Skeletal muscle tissue (tissue), 3 donors: ENCODE measurements at regions not wholly inside any gene's neighbourhood (a gene's known extent, or its start where the extent isn't known, plus 50 kb on each side); places are given as distances from the start of the nearest gene placed in this dataset.

Experiments used
- H3K27ac ChIP-seq: one replicate; pipeline ENCODE4 v1.7.0; 2013; ENCODE audit warnings: mild to moderate bottlenecking, low read depth, low read length, inconsistent platforms
- H3K27me3 ChIP-seq, 3 donors: one replicate each; pipeline ENCODE4 v1.7.0; 2013; ENCODE audit warnings: low read length in 3 of 3; ENCODE audit not compliant: control insufficient read depth in 3 of 3, insufficient read depth in 3 of 3
- H3K36me3 ChIP-seq, 3 donors: one replicate each; pipeline ENCODE4 v1.7.0; 2013; ENCODE audit warnings: low read length in 3 of 3; ENCODE audit not compliant: control insufficient read depth in 3 of 3, insufficient read depth in 3 of 3
- H3K4me1 ChIP-seq, 3 donors: one replicate each; pipeline ENCODE4 v1.7.0; 2013; ENCODE audit warnings: low read length in 3 of 3, mild to moderate bottlenecking in 3 of 3; ENCODE audit not compliant: control insufficient read depth in 3 of 3, insufficient read depth in 3 of 3
- H3K4me3 ChIP-seq, 3 donors: one replicate each; pipeline ENCODE4 v1.7.0; 2013; ENCODE audit warnings: low read length in 3 of 3
- H3K9ac ChIP-seq, 3 donors: one replicate each; pipeline ENCODE4 v1.7.0; 2013; ENCODE audit warnings: low read length in 3 of 3, mild to moderate bottlenecking in 3 of 3, moderate library complexity in 2 of 3, low read depth in 1 of 3
- H3K9me3 ChIP-seq, 3 donors: one replicate each; pipeline ENCODE4 v1.7.0; 2013; ENCODE audit warnings: low read length in 3 of 3; ENCODE audit not compliant: control insufficient read depth in 3 of 3
- donor health status: Osteomylitis.

- Histone ChIP-seq H3K9me3 (peaks cover 0 to 3% (median 0%) of the 10 kb centered on the region in 3 donors), H3K27me3 (no peaks in the 10 kb centered on the region), H3K27ac (no peak overlapping the region), H3K4me3 (no peak overlapping the region), H3K36me3 (no peaks in the 10 kb centered on the region), H3K4me1 (no peaks in the 10 kb centered on the region), H3K9ac (no peak overlapping the region)
Measured at GRCh38 chr10:109115179-109115578, 808.1 kb downstream of the XPNPEP1 start.

- no peak overlapping the region for H3K27ac ChIP-seq
- H3K4me1 ChIP-seq = no peaks in the 10 kb centered on the region
- peaks cover 0 to 3% (median 0%) of the 10 kb centered on the region in 3 donors for H3K9me3 ChIP-seq
- no peaks in the 10 kb centered on the region for H3K27me3 ChIP-seq
- no peaks in the 10 kb centered on the region for H3K36me3 ChIP-seq
- H3K4me3 ChIP-seq = no peak overlapping the region
- H3K9ac ChIP-seq = no peak overlapping the region
Measured at GRCh38 chr10:109114579-109114978, 808.7 kb downstream of the XPNPEP1 start.

- Histone ChIP-seq H3K9ac (no peak overlapping the region), H3K4me3 (no peak overlapping the region), H3K9me3 (no peaks in the 10 kb centered on the region), H3K4me1 (no peaks in the 10 kb centered on the region), H3K36me3 (no peaks in the 10 kb centered on the region), H3K27me3 (no peaks in the 10 kb centered on the region), H3K27ac (no peak overlapping the region)
Measured at GRCh38 chr10:109106604-109107003, 816.7 kb downstream of the XPNPEP1 start.

- Histone ChIP-seq H3K36me3 (no peaks in the 10 kb centered on the region), H3K9me3 (no peaks in the 10 kb centered on the region), H3K27ac (no peak overlapping the region), H3K9ac (no peak overlapping the region), H3K4me3 (no peak overlapping the region), H3K27me3 (no peaks in the 10 kb centered on the region), H3K4me1 (no peaks in the 10 kb centered on the region)
Measured at GRCh38 chr10:109105725-109106124, 817.6 kb downstream of the XPNPEP1 start.

GRCh38 chr10:109104806-109105205, 818.5 kb downstream of the XPNPEP1 start:
- no peaks in the 10 kb centered on the region for H3K36me3 ChIP-seq
- H3K9ac ChIP-seq = no peak overlapping the region
- no peak overlapping the region for H3K4me3 ChIP-seq
- H3K4me1 ChIP-seq = no peaks in the 10 kb centered on the region
- H3K27ac ChIP-seq = no peak overlapping the region
- H3K9me3 ChIP-seq = no peaks in the 10 kb centered on the region
- H3K27me3 ChIP-seq = no peaks in the 10 kb centered on the region

- no peaks in the 10 kb centered on the region for H3K9me3 ChIP-seq
- H3K27me3 ChIP-seq = no peaks in the 10 kb centered on the region
- no peak overlapping the region for H3K9ac ChIP-seq
- no peaks in the 10 kb centered on the region for H3K36me3 ChIP-seq
- H3K27ac ChIP-seq = no peak overlapping the region
- no peaks in the 10 kb centered on the region for H3K4me1 ChIP-seq
- no peak overlapping the region for H3K4me3 ChIP-seq
Measured at GRCh38 chr10:109103278-109103677, 820.0 kb downstream of the XPNPEP1 start.

GRCh38 chr10:109089779-109090178, 833.5 kb downstream of the XPNPEP1 start:
- no peak overlapping the region for H3K9ac ChIP-seq
- H3K27me3 ChIP-seq = no peaks in the 10 kb centered on the region
- no peaks in the 10 kb centered on the region for H3K4me1 ChIP-seq
- H3K4me3 ChIP-seq = no peak overlapping the region
- no peak overlapping the region for H3K27ac ChIP-seq
- no peaks in the 10 kb centered on the region for H3K9me3 ChIP-seq
- no peaks in the 10 kb centered on the region for H3K36me3 ChIP-seq

GRCh38 chr10:109071539-109071938, 851.8 kb downstream of the XPNPEP1 start:
- H3K27ac ChIP-seq = no peak overlapping the region
- no peaks in the 10 kb centered on the region for H3K36me3 ChIP-seq
- no peaks in the 10 kb centered on the region for H3K9me3 ChIP-seq
- no peaks in the 10 kb centered on the region for H3K4me1 ChIP-seq
- no peak overlapping the region for H3K9ac ChIP-seq
- no peak overlapping the region for H3K4me3 ChIP-seq
- H3K27me3 ChIP-seq = no peaks in the 10 kb centered on the region

- H3K4me3 ChIP-seq = no peak overlapping the region
- H3K27me3 ChIP-seq = no peaks in the 10 kb centered on the region
- H3K36me3 ChIP-seq = no peaks in the 10 kb centered on the region
- H3K9ac ChIP-seq = no peak overlapping the region
- H3K9me3 ChIP-seq = no peaks in the 10 kb centered on the region
- H3K4me1 ChIP-seq = no peaks in the 10 kb centered on the region
- H3K27ac ChIP-seq = no peak overlapping the region
Measured at GRCh38 chr10:109070492-109070891, 852.8 kb downstream of the XPNPEP1 start.

- no peaks in the 10 kb centered on the region for H3K9me3 ChIP-seq
- H3K27ac ChIP-seq = no peak overlapping the region
- no peak overlapping the region for H3K9ac ChIP-seq
- no peak overlapping the region for H3K4me3 ChIP-seq
- no peaks in the 10 kb centered on the region for H3K4me1 ChIP-seq
- no peaks in the 10 kb centered on the region for H3K36me3 ChIP-seq
- H3K27me3 ChIP-seq = no peaks in the 10 kb centered on the region
Measured at GRCh38 chr10:109067031-109067430, 856.3 kb downstream of the XPNPEP1 start.

GRCh38 chr10:109065821-109066220, 857.5 kb downstream of the XPNPEP1 start:
- no peaks in the 10 kb centered on the region for H3K27me3 ChIP-seq

More at GRCh38 chr10:109065821-109066220, 857.5 kb downstream of the XPNPEP1 start:
- Histone ChIP-seq H3K9ac (no peak overlapping the region), H3K4me1 (no peaks in the 10 kb centered on the region), H3K4me3 (no peak overlapping the region), H3K27ac (no peak overlapping the region), H3K36me3 (no peaks in the 10 kb centered on the region), H3K9me3 (no peaks in the 10 kb centered on the region)
